H1 (cell line): ENCODE measurements at regions not wholly inside any gene's neighbourhood (a gene's known extent, or its start where the extent isn't known, plus 50 kb on each side); places are given as distances from the start of the nearest gene placed in this dataset.

Experiments used
- ASH2L ChIP-seq: fragments of 200-600, 300-600 bp; sonication (generic); IDR thresholded peaks from one replicate; pipeline ENCODE4 v1.7.1; 2017; ENCODE audit warnings: low read length
- CHD7 ChIP-seq: fragments of 300-600 bp; sonication (generic); IDR thresholded peaks from 2 replicates; pipeline ENCODE4 v1.7.1; 2012; ENCODE audit warnings: low read length, moderate library complexity, mild to moderate bottlenecking, inconsistent platforms; ENCODE audit not compliant: insufficient replicate concordance
- SP1 ChIP-seq: IDR thresholded peaks from 2 replicates; pipeline ENCODE4 v1.6.1; 2011; ENCODE audit warnings: low read depth, low read length

DNA sequence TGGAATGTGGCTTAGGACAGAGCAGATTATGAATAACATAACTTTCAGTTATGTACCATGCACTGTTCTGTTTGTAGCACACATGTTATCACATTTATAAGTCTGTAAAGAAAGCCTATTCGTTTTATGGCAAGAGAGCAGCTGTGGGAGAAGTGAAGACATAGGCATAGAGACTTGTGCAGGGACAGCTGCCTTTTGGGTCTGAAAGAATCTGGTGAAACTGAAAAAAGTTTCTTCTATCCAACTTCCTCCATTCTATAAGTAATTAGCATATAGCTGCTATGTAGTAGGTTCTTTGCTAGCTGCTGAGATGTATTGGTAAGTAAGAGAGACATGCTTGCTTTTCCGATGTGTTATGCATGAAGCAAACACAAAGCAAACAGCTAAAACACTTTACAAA lies 1095.4 kb upstream of the CADM2 start (continued):
- TF ChIP-seq CHD7 (no peak), SP1 (no peak), ASH2L (no peak)
